GM12878 (cell line): ENCODE measurements at regions not wholly inside any gene's neighbourhood (a gene's known extent, or its start where the extent isn't known, plus 50 kb on each side); places are given as distances from the start of the nearest gene placed in this dataset.

Source experiments
- ATAC-seq: fragments of 200-7000 bp; cut with Tn5 transposase; 3 replicates; pipeline ENCODE4 v1.9.1; 2020; ENCODE audit warnings: mild to moderate bottlenecking, moderate library complexity
- BruUV-seq: library from RNA; stranded (reverse); fragments of 400-500 nt; replicated peaks from 2 replicates; lab custom pipeline; 2021; lab: Mats Ljungman, UMichigan
- CTCF ChIA-PET: fragments of 300-600 bp; sonication (Branson Sonifier 250); formaldehyde crosslinking; extraction: SDS; loops from one replicate; lab custom pipeline; 2021; ENCODE audit warnings: inconsistent platforms; lab: Yijun Ruan, JAX
- POLR2A ChIA-PET: fragments of 350-600 bp; formaldehyde crosslinking; extraction: SDS; loops from one replicate; lab custom pipeline; 2021; ENCODE audit warnings: inconsistent platforms; lab: Charles Lee
- RAD21 ChIA-PET: fragments of 300-600 bp; sonication (Branson Sonifier 250); formaldehyde crosslinking; loops from one replicate; lab custom pipeline; 2023; ENCODE audit warnings: antibody characterized with exemption; ENCODE audit not compliant: unreplicated experiment; lab: Charles Lee
- SMC1A ChIA-PET: fragments of 300-600 bp; sonication (Branson Sonifier 250); formaldehyde crosslinking; loops from one replicate; lab custom pipeline; 2023; ENCODE audit not compliant: unreplicated experiment, uncharacterized antibody; lab: Charles Lee
- DNase-seq: peaks from one replicate; pipeline ENCODE4 v3.0.0-alpha.2; 2011; ENCODE audit warnings: low read depth, low spot score
- FAIRE-seq: peaks from 3 replicates; lab custom pipeline; 2011; peaks lifted over from hg19 to GRCh38; lab: Jason Lieb, UNC
- H2AFZ ChIP-seq: 2 replicates; pipeline ENCODE4 v1.6.0; 2011; ENCODE audit warnings: low read depth, low read length, control low read depth; ENCODE audit not compliant: control insufficient read depth
- H3K27ac ChIP-seq: 2 replicates; pipeline ENCODE4 v1.5.1; 2011; ENCODE audit warnings: control low read depth; ENCODE audit not compliant: control insufficient read depth, insufficient read depth
- H3K27me3 ChIP-seq, 2 experiments: replicated peaks in 1 of 2; 2 replicates each; pipeline versions ENCODE4 v1.6.0 to v1.6.1; 2011; ENCODE audit warnings: low read length in 1 of 2; ENCODE audit not compliant: control insufficient read depth in 2 of 2, insufficient read depth in 2 of 2
- H3K36me3 ChIP-seq, 2 experiments: 2 replicates each; pipeline ENCODE4 v1.5.1; 2011; ENCODE audit warnings: low read length in 1 of 2; ENCODE audit not compliant: control insufficient read depth in 2 of 2, insufficient read depth in 2 of 2
- H3K4me1 ChIP-seq: 2 replicates; pipeline ENCODE4 v1.6.1; 2011; ENCODE audit warnings: mild to moderate bottlenecking, low read length, moderate library complexity, mixed read lengths; ENCODE audit not compliant: control insufficient read depth, insufficient read depth
- H3K4me2 ChIP-seq: 2 replicates; pipeline ENCODE4 v1.6.0; 2011; ENCODE audit warnings: control low read depth; ENCODE audit not compliant: control insufficient read depth, insufficient read depth
- H3K4me3 ChIP-seq: fragments of 200-600 bp; sonication (generic); 2 replicates; pipeline ENCODE4 v1.5.1; 2016
- H3K79me2 ChIP-seq: 2 replicates; pipeline ENCODE4 v1.6.0; 2011; ENCODE audit warnings: low read length; ENCODE audit not compliant: control insufficient read depth, insufficient read depth
- H3K9ac ChIP-seq: 2 replicates; pipeline ENCODE4 v1.8.0; 2011; ENCODE audit warnings: low read length, control low read depth, mixed read lengths; ENCODE audit not compliant: control insufficient read depth, insufficient read depth
- H3K9me3 ChIP-seq: replicated peaks from 3 replicates; pipeline ENCODE4 v1.5.1; 2011; ENCODE audit warnings: mild to moderate bottlenecking, low read length; ENCODE audit not compliant: control insufficient read depth, insufficient read depth
- H4K20me1 ChIP-seq: 2 replicates; pipeline ENCODE4 v1.6.0; 2011; ENCODE audit not compliant: control insufficient read depth, insufficient read depth
- ZNF622 ChIP-seq: fragments of 450-650 bp; IDR thresholded peaks from 2 replicates; pipeline ENCODE4 v1.6.1; 2017; ENCODE audit warnings: mild to moderate bottlenecking, inconsistent platforms
- WGBS: methylation state at CpG from one replicate; pipeline ENCODE4 v1.1.6; 2016; ENCODE audit warnings: low lambda C conversion rate; ENCODE audit not compliant: insufficient replicate concordance, insufficient coverage; ENCODE audit errors: missing lambda C conversion rate; 5-methylcytosine and 5-hydroxymethylcytosine counted together
- in situ Hi-C: fragments of 300-500 bp; cut with MboI; formaldehyde crosslinking; loops from 9 replicates; pipeline ENCODE4 v1.14.3; 2018; ENCODE audit warnings: mixed read lengths
- intact Hi-C: fragments of 100-400 bp; cut with micrococcal nuclease; formaldehyde crosslinking; loops from one replicate; pipeline ENCODE4 v1.14.2; 2022; ENCODE audit not compliant: unreplicated experiment
- TF ChIP-seq, protein P1 (sequence below): IDR thresholded peaks from 2 replicates; pipeline ENCODE4 v1.6.1; 2011; ENCODE audit warnings: borderline replicate concordance, low read depth, mild to moderate bottlenecking, moderate library complexity, mixed read lengths, low read length; ENCODE audit not compliant: insufficient read depth; ENCODE audit errors: extremely low read length
- TF ChIP-seq, protein P2 (sequence below): IDR thresholded peaks from 2 replicates; pipeline ENCODE4 v1.6.1; 2012; ENCODE audit warnings: mild to moderate bottlenecking, low read depth, low read length

DNA sequence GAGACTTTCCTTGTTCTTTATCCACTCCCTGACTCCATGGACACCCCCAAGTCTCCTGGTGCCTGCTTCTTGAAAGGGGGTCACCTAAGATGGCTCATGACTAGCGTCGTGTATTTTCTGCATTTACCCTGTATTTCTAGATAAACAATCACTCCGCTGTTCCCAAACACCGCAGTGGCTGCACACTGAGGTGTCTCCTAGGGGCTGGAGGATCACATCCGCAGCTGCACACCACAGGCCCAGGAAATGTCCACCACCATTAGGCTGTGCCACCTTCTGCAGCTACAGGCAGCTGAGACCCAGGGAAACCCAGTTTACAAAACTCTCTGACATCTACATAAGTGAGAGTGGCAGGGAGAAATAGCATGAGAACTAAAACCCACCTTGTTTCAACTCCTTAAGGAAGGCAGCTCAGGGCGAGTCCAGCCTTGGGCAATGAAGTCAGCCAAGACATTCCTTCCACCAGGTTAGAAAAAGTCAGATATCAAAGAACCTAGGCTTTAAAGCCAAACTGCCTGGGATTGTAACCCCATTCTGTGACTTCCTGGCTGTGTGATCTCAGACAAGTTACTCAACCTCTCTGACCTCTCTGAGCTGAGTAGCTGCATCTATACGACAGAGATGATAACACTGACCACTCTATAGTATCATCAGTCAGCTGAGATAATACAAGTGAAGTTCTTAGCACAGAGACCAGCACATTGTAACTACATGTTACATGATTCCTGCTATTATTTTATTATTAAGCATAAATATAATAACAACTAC lies 102.2 kb downstream of the SNX5 start:
- BruUV-seq: no TSS peak

DNA sequence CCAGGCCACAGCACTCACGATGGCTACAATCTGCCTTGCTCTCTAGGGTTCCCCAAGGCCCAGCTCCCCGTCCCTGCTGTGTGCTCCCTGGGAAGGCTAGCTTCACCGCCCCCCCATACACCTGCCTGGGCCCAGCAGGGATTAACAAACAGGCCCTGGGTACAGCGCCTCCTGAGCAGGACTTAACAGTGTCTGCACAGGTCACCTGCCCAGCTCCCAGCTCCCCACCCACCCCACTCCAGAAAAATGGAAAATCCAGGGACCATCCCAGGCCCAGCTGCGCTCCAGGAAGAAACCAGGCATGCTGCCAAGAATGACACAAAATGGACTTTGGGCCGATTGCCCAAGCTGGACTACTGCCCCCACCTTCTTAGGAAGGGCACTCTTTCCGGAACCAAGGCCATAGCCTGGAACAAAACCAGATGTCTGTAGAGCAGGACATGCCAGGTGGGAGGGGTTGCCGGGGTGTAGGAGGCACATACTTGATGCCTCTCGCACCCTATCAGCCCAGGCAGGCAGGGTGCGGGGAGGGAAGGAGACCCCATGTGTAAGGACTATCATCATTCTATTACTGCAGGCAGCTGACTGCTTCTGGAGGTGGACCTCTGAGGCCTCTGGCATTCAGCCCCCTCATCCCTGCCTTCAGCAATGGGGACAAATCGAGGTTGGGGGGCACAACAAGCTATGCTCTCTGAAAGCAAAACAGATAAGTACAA lies 104.9 kb downstream of the SNX5 start:
- SMC1A ChIA-PET: no interaction called here
- 87% methylated on average over 11 of the region's 11 CpGs for WGBS
- no peak for FAIRE-seq

More for the DNA sequence above, 102.2 kb downstream of the SNX5 start:
- TF ChIP-seq, protein P1, sequence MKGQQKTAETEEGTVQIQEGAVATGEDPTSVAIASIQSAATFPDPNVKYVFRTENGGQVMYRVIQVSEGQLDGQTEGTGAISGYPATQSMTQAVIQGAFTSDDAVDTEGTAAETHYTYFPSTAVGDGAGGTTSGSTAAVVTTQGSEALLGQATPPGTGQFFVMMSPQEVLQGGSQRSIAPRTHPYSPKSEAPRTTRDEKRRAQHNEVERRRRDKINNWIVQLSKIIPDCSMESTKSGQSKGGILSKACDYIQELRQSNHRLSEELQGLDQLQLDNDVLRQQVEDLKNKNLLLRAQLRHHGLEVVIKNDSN: no peak
- no peaks in the 10 kb centered on the region for H3K4me1 ChIP-seq
- intact Hi-C loops: no loop called here
- ChIA-PET SMC1A (interaction anchor here (0.6 to 2.7 kb wide), 4 partner anchors 9 to 184 kb away, joined by 3 to 14 read pairs (median 3); partner anchors contain the start of gene RRBP1), RAD21 (interaction anchor here (1.4 to 1.5 kb wide), 2 partner anchors 9 to 31 kb away, joined by 3 to 5 read pairs; no protein-coding TSS in a partner anchor), CTCF (interaction anchor here (0.9 kb wide), 1 partner anchor 9 kb away, joined by 3 read pairs; no protein-coding TSS in a partner anchor), POLR2A (interaction anchor here (0.5 kb wide), 1 partner anchor 33 kb away, joined by 4 read pairs; no protein-coding TSS in a partner anchor)
- no peak overlapping the region for H3K27ac ChIP-seq
- in situ Hi-C loops: no loop called here
- 68% methylated on average over 7 of the region's 7 CpGs for WGBS
- no peaks in the 10 kb centered on the region; a peak in 1 of 4 replicates for H3K27me3 ChIP-seq
- H3K4me2 ChIP-seq: no peak overlapping the region
- H3K4me3 ChIP-seq: no peak overlapping the region
- H3K79me2 ChIP-seq: no peaks in the 10 kb centered on the region
- no peak for ATAC-seq
- H3K36me3 ChIP-seq: no peaks in the 10 kb centered on the region
- no peaks in the 10 kb centered on the region for H3K9me3 ChIP-seq
- no peak overlapping the region for H2AFZ ChIP-seq
- H3K9ac ChIP-seq: no peak overlapping the region
- no peak for FAIRE-seq
- DNase-seq: no peak
- no peaks in the 10 kb centered on the region for H4K20me1 ChIP-seq

More for the DNA sequence above, 104.9 kb downstream of the SNX5 start:
- DNase-seq (no peak), ATAC-seq (no peak)
- in situ Hi-C loops: no loop called here
- RAD21 ChIA-PET: no interaction called here
- CTCF ChIA-PET: interaction anchor here (1.2 kb wide), 1 partner anchor 184 kb away, joined by 3 read pairs; no protein-coding TSS in a partner anchor
- no peaks in the 10 kb centered on the region for H3K36me3 ChIP-seq
- H3K4me3 ChIP-seq: no peak overlapping the region
- intact Hi-C loops: no loop called here
- no peak overlapping the region for H3K9ac ChIP-seq
- H3K9me3 ChIP-seq: no peaks in the 10 kb centered on the region
- POLR2A ChIA-PET: no interaction called here
- no TSS peak for BruUV-seq
- TF ChIP-seq, protein P2, sequence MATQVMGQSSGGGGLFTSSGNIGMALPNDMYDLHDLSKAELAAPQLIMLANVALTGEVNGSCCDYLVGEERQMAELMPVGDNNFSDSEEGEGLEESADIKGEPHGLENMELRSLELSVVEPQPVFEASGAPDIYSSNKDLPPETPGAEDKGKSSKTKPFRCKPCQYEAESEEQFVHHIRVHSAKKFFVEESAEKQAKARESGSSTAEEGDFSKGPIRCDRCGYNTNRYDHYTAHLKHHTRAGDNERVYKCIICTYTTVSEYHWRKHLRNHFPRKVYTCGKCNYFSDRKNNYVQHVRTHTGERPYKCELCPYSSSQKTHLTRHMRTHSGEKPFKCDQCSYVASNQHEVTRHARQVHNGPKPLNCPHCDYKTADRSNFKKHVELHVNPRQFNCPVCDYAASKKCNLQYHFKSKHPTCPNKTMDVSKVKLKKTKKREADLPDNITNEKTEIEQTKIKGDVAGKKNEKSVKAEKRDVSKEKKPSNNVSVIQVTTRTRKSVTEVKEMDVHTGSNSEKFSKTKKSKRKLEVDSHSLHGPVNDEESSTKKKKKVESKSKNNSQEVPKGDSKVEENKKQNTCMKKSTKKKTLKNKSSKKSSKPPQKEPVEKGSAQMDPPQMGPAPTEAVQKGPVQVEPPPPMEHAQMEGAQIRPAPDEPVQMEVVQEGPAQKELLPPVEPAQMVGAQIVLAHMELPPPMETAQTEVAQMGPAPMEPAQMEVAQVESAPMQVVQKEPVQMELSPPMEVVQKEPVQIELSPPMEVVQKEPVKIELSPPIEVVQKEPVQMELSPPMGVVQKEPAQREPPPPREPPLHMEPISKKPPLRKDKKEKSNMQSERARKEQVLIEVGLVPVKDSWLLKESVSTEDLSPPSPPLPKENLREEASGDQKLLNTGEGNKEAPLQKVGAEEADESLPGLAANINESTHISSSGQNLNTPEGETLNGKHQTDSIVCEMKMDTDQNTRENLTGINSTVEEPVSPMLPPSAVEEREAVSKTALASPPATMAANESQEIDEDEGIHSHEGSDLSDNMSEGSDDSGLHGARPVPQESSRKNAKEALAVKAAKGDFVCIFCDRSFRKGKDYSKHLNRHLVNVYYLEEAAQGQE: no peak
- no peak for TF ChIP-seq ZNF622
- peaks cover 18% of the 10 kb centered on the region for H3K4me1 ChIP-seq
- no peak overlapping the region for H3K4me2 ChIP-seq
- no peak overlapping the region for H2AFZ ChIP-seq
- no peaks in the 10 kb centered on the region for H4K20me1 ChIP-seq
- H3K79me2 ChIP-seq: no peaks in the 10 kb centered on the region
- H3K27ac ChIP-seq: no peak overlapping the region
- H3K27me3 ChIP-seq: no peaks in the 10 kb centered on the region
